Stimulated activated effector memory CD8-positive, alpha-beta T cell treated with anti-CD3 and anti-CD28 coated beads, Interleukin-12 subunit alpha, Interleukin-12 subunit beta, amount 100 ng/mL, for 72 hours (primary cell): ENCODE measurements at regions not wholly inside any gene's neighbourhood (a gene's known extent, or its start where the extent isn't known, plus 50 kb on each side); places are given as distances from the start of the nearest gene placed in this dataset.
A peak's percentile ranks its signal among the peaks of the same experiment; 100 is the strongest.
"Not testable (repeated sequence)": the region's sequence is repeated elsewhere in the genome, so short reads cannot be mapped to it uniquely, and the experiment has no call there.

ENCODE experiments used
- ATAC-seq: fragments of 150-1000 bp; cut with Tn5 transposase; 2 replicates; pipeline ENCODE4 v1.10.0; 2021
- DNase-seq, 2 donors: peaks; one replicate each; pipeline ENCODE4 v3.0.0; 2021 to 2022; ENCODE audit warnings: low spot score in 2 of 2
- H3K27ac Mint-ChIP-seq: one replicate; pipeline ENCODE4 v1.8.0; 2022; ENCODE audit warnings: mild to moderate bottlenecking, mixed read lengths
- H3K36me3 Mint-ChIP-seq: one replicate; pipeline ENCODE4 v1.8.0; 2022; ENCODE audit warnings: mild to moderate bottlenecking, mixed read lengths
- H3K4me1 Mint-ChIP-seq: one replicate; pipeline ENCODE4 v1.8.0; 2022; ENCODE audit warnings: mixed read lengths
- H3K4me3 Mint-ChIP-seq: one replicate; pipeline ENCODE4 v1.8.0; 2022; ENCODE audit warnings: mild to moderate bottlenecking, mixed read lengths
- H3K9me3 Mint-ChIP-seq: one replicate; pipeline ENCODE4 v1.8.0; 2022; ENCODE audit warnings: mixed read lengths

GRCh38 chr2:56813490-56813889 lies 629.7 kb downstream of the CCDC85A start:
- no peak overlapping the region for H3K27ac Mint-ChIP-seq
- no peak for ATAC-seq
- no peaks in the 10 kb centered on the region for H3K36me3 Mint-ChIP-seq
- no peak for DNase-seq
- H3K9me3 Mint-ChIP-seq = peaks cover 14% of the 10 kb centered on the region
- no peak overlapping the region for H3K4me3 Mint-ChIP-seq
- no peaks in the 10 kb centered on the region for H3K4me1 Mint-ChIP-seq

GRCh38 chr2:56816666-56817065 lies 632.9 kb downstream of the CCDC85A start:
- ATAC-seq = no peak
- Mint-ChIP-seq H3K4me3 (no peak overlapping the region), H3K27ac (no peak overlapping the region), H3K4me1 (no peaks in the 10 kb centered on the region), H3K9me3 (peaks cover 25% of the 10 kb centered on the region), H3K36me3 (no peaks in the 10 kb centered on the region)
- no peak for DNase-seq

- DNase-seq (no peak), ATAC-seq (no peak)
- Mint-ChIP-seq H3K36me3 (no peaks in the 10 kb centered on the region), H3K4me1 (no peaks in the 10 kb centered on the region), H3K9me3 (peaks cover 17% of the 10 kb centered on the region), H3K4me3 (no peak overlapping the region), H3K27ac (no peak overlapping the region)
These were observed 648.0 kb downstream of the CCDC85A start for GRCh38 chr2:56831780-56832179.

- ATAC-seq (no peak), DNase-seq (no peak)
- H3K4me1 Mint-ChIP-seq = no peaks in the 10 kb centered on the region
- H3K9me3 Mint-ChIP-seq = peaks cover 20% of the 10 kb centered on the region
- no peaks in the 10 kb centered on the region for H3K36me3 Mint-ChIP-seq
- H3K4me3 Mint-ChIP-seq = no peak overlapping the region
- no peak overlapping the region for H3K27ac Mint-ChIP-seq
These were observed 650.9 kb downstream of the CCDC85A start for GRCh38 chr2:56834686-56835085.

GRCh38 chr2:56840009-56840408 lies 656.2 kb downstream of the CCDC85A start:
- not testable (repeated sequence) for H3K4me1 Mint-ChIP-seq, H3K36me3 Mint-ChIP-seq, H3K27ac Mint-ChIP-seq, H3K4me3 Mint-ChIP-seq, DNase-seq, ATAC-seq
- H3K9me3 Mint-ChIP-seq = peaks cover 16% of the 10 kb centered on the region

GRCh38 chr2:56860991-56861390 lies 677.2 kb downstream of the CCDC85A start:
- Mint-ChIP-seq H3K36me3 (no peaks in the 10 kb centered on the region), H3K4me3 (no peak overlapping the region), H3K9me3 (peaks cover 21% of the 10 kb centered on the region), H3K27ac (no peak overlapping the region), H3K4me1 (no peaks in the 10 kb centered on the region)
- ATAC-seq = no peak
- no peak for DNase-seq

- peaks cover 20% of the 10 kb centered on the region for H3K9me3 Mint-ChIP-seq
- H3K4me1 Mint-ChIP-seq = no peaks in the 10 kb centered on the region
- DNase-seq = no peak
- H3K27ac Mint-ChIP-seq = no peak overlapping the region
- H3K4me3 Mint-ChIP-seq = no peak overlapping the region
- H3K36me3 Mint-ChIP-seq = no peaks in the 10 kb centered on the region
- no peak for ATAC-seq
These were observed 687.9 kb downstream of the CCDC85A start for GRCh38 chr2:56871644-56872043.

- H3K36me3 Mint-ChIP-seq = no peaks in the 10 kb centered on the region
- DNase-seq = no peak
- no peak overlapping the region for H3K4me3 Mint-ChIP-seq
- peak; percentile 19 for ATAC-seq
- no peak overlapping the region for H3K27ac Mint-ChIP-seq
- H3K4me1 Mint-ChIP-seq = no peaks in the 10 kb centered on the region
- H3K9me3 Mint-ChIP-seq = peaks cover 28% of the 10 kb centered on the region
These were observed 690.9 kb downstream of the CCDC85A start for GRCh38 chr2:56874717-56875116.

GRCh38 chr2:56889738-56890137 lies 705.9 kb downstream of the CCDC85A start:
- Mint-ChIP-seq H3K4me1 (no peaks in the 10 kb centered on the region), H3K36me3 (no peaks in the 10 kb centered on the region), H3K27ac (no peak overlapping the region), H3K4me3 (no peak overlapping the region), H3K9me3 (peaks cover 8% of the 10 kb centered on the region)
- ATAC-seq (no peak), DNase-seq (no peak)

- no peaks in the 10 kb centered on the region for H3K36me3 Mint-ChIP-seq
- DNase-seq = no peak
- no peak overlapping the region for H3K4me3 Mint-ChIP-seq
- H3K27ac Mint-ChIP-seq = no peak overlapping the region
- H3K4me1 Mint-ChIP-seq = no peaks in the 10 kb centered on the region
- ATAC-seq = no peak
- peaks cover 7% of the 10 kb centered on the region for H3K9me3 Mint-ChIP-seq
These were observed 708.6 kb downstream of the CCDC85A start for GRCh38 chr2:56892382-56892781.

GRCh38 chr2:56898986-56899385 lies 715.2 kb downstream of the CCDC85A start:
- ATAC-seq = no peak
- Mint-ChIP-seq H3K4me3 (no peak overlapping the region), H3K27ac (no peak overlapping the region), H3K36me3 (no peaks in the 10 kb centered on the region), H3K9me3 (peaks cover 13% of the 10 kb centered on the region), H3K4me1 (no peaks in the 10 kb centered on the region)
- DNase-seq = no peak

- Mint-ChIP-seq H3K4me1 (no peaks in the 10 kb centered on the region), H3K4me3 (no peak overlapping the region), H3K9me3 (peaks cover 10% of the 10 kb centered on the region), H3K27ac (no peak overlapping the region), H3K36me3 (no peaks in the 10 kb centered on the region)
- ATAC-seq (no peak), DNase-seq (no peak)
These were observed 728.7 kb downstream of the CCDC85A start for GRCh38 chr2:56912490-56912889.

- Mint-ChIP-seq H3K4me1 (no peaks in the 10 kb centered on the region), H3K36me3 (no peaks in the 10 kb centered on the region), H3K4me3 (no peak overlapping the region), H3K9me3 (peaks cover 14% of the 10 kb centered on the region), H3K27ac (no peak overlapping the region)
- DNase-seq = no peak
- no peak for ATAC-seq
These were observed 735.0 kb downstream of the CCDC85A start for GRCh38 chr2:56918790-56919189.

- Mint-ChIP-seq H3K4me3 (no peak overlapping the region), H3K27ac (no peak overlapping the region), H3K36me3 (no peaks in the 10 kb centered on the region), H3K9me3 (peaks cover 17% of the 10 kb centered on the region), H3K4me1 (no peaks in the 10 kb centered on the region)
- no peak for DNase-seq
- ATAC-seq = no peak
These were observed 750.2 kb downstream of the CCDC85A start for GRCh38 chr2:56933976-56934375.

GRCh38 chr2:56934866-56935265 lies 751.1 kb downstream of the CCDC85A start:
- Mint-ChIP-seq H3K4me1 (no peaks in the 10 kb centered on the region), H3K9me3 (peaks cover 14% of the 10 kb centered on the region), H3K36me3 (no peaks in the 10 kb centered on the region), H3K4me3 (no peak overlapping the region), H3K27ac (no peak overlapping the region)
- no peak for ATAC-seq
- no peak for DNase-seq

- Mint-ChIP-seq H3K27ac (no peak overlapping the region), H3K9me3 (peaks cover 21% of the 10 kb centered on the region), H3K4me3 (no peak overlapping the region), H3K4me1 (no peaks in the 10 kb centered on the region), H3K36me3 (no peaks in the 10 kb centered on the region)
- DNase-seq = no peak
- ATAC-seq = no peak
These were observed 756.3 kb downstream of the CCDC85A start for GRCh38 chr2:56940054-56940453.

GRCh38 chr2:56952871-56953270 lies 769.1 kb downstream of the CCDC85A start:
- Mint-ChIP-seq H3K9me3 (peaks cover 36% of the 10 kb centered on the region), H3K4me3 (no peak overlapping the region), H3K36me3 (no peaks in the 10 kb centered on the region), H3K27ac (no peak overlapping the region), H3K4me1 (no peaks in the 10 kb centered on the region)
- ATAC-seq (no peak), DNase-seq (no peak)
